H9 (cell line): ENCODE measurements at regions not wholly inside any gene's neighbourhood (a gene's known extent, or its start where the extent isn't known, plus 50 kb on each side); places are given as distances from the start of the nearest gene placed in this dataset.

Experiments
- DNase-seq: peaks from one replicate; pipeline ENCODE4 v3.0.0-alpha.2; 2017
- H2AFZ ChIP-seq: one replicate; pipeline ENCODE4 v1.6.1; 2013; ENCODE audit warnings: mild to moderate bottlenecking, low read length, control low read depth, moderate library complexity
- H2AK5ac ChIP-seq: 2 replicates; pipeline ENCODE4 v1.6.1; 2013; ENCODE audit warnings: low read length, control low read depth, mixed read lengths; ENCODE audit not compliant: insufficient read length
- H2BK120ac ChIP-seq: one replicate; pipeline ENCODE4 v1.6.1; 2013; ENCODE audit warnings: low read depth, mild to moderate bottlenecking, low read length, control low read depth, inconsistent platforms; ENCODE audit not compliant: poor library complexity, severe bottlenecking
- H2BK12ac ChIP-seq: 2 replicates; pipeline ENCODE4 v1.6.1; 2013; ENCODE audit warnings: low read length, control low read depth, mixed read lengths, low read depth; ENCODE audit not compliant: insufficient read length
- H2BK15ac ChIP-seq: 2 replicates; pipeline ENCODE4 v1.6.1; 2013; ENCODE audit warnings: low read depth, low read length, control low read depth
- H2BK20ac ChIP-seq: one replicate; pipeline ENCODE4 v1.6.1; 2013; ENCODE audit warnings: low read depth, mild to moderate bottlenecking, low read length, control low read depth, inconsistent platforms; ENCODE audit not compliant: poor library complexity, severe bottlenecking
- H2BK5ac ChIP-seq: 2 replicates; pipeline ENCODE4 v1.6.1; 2013; ENCODE audit warnings: low read length, control low read depth, mixed read lengths; ENCODE audit not compliant: insufficient read length
- H3K14ac ChIP-seq: 2 replicates; pipeline ENCODE4 v1.6.1; 2013; ENCODE audit warnings: low read length, control low read depth; ENCODE audit not compliant: insufficient read depth
- H3K18ac ChIP-seq: 2 replicates; pipeline ENCODE4 v1.6.1; 2013; ENCODE audit warnings: low read depth, mild to moderate bottlenecking, mixed read lengths, low read length, control low read depth; ENCODE audit not compliant: insufficient read length
- H3K23ac ChIP-seq: 2 replicates; pipeline ENCODE4 v1.6.1; 2013; ENCODE audit warnings: low read length, control low read depth, mixed read lengths, low read depth; ENCODE audit not compliant: insufficient read length
- H3K23me2 ChIP-seq: 2 replicates; pipeline ENCODE4 v1.6.1; 2013; ENCODE audit warnings: low read depth, mild to moderate bottlenecking, mixed read lengths, low read length, control low read depth; ENCODE audit not compliant: insufficient read length, poor library complexity, severe bottlenecking
- H3K27ac ChIP-seq: 2 replicates; pipeline ENCODE4 v1.5.1; 2013; ENCODE audit warnings: low read length, control low read depth, mixed read lengths, low read depth; ENCODE audit not compliant: insufficient read length
- H3K27me3 ChIP-seq: 2 replicates; pipeline ENCODE4 v1.6.1; 2013; ENCODE audit warnings: low read length, control low read depth, inconsistent platforms; ENCODE audit not compliant: insufficient read depth
- H3K4ac ChIP-seq: 2 replicates; pipeline ENCODE4 v1.6.1; 2013; ENCODE audit warnings: low read depth, mild to moderate bottlenecking, control low read depth, inconsistent platforms, low read length, moderate library complexity
- H3K4me1 ChIP-seq: 2 replicates; pipeline ENCODE4 v1.6.1; 2013; ENCODE audit warnings: low read length, control low read depth, inconsistent platforms; ENCODE audit not compliant: insufficient read depth
- H3K4me2 ChIP-seq: 2 replicates; pipeline ENCODE4 v1.6.1; 2013; ENCODE audit warnings: low read length, control low read depth, mixed read lengths; ENCODE audit not compliant: insufficient read length, insufficient read depth
- H3K56ac ChIP-seq: 2 replicates; pipeline ENCODE4 v1.6.1; 2013; ENCODE audit warnings: low read depth, mild to moderate bottlenecking, mixed read lengths, low read length, control low read depth; ENCODE audit not compliant: insufficient read length
- H3K79me1 ChIP-seq: 2 replicates; pipeline ENCODE4 v1.6.1; 2013; ENCODE audit warnings: low read depth, mild to moderate bottlenecking, moderate library complexity, low read length, control low read depth, inconsistent platforms; ENCODE audit not compliant: insufficient read depth, poor library complexity, severe bottlenecking
- H3K79me2 ChIP-seq: 2 replicates; pipeline ENCODE4 v1.6.1; 2013; ENCODE audit warnings: low read length, control low read depth, inconsistent platforms; ENCODE audit not compliant: insufficient read depth
- H3K9ac ChIP-seq: 2 replicates; pipeline ENCODE4 v1.6.1; 2013; ENCODE audit warnings: low read length, control low read depth, mixed read lengths; ENCODE audit not compliant: insufficient read length; ENCODE audit errors: extremely low read depth
- H3K9me3 ChIP-seq: one replicate; pipeline ENCODE4 v1.6.1; 2013; ENCODE audit warnings: low read depth, low read length, inconsistent platforms; ENCODE audit not compliant: control insufficient read depth
- H3T11ph ChIP-seq: one replicate; pipeline ENCODE4 v1.6.1; 2013; ENCODE audit warnings: mild to moderate bottlenecking, low read length, control low read depth, inconsistent platforms
- H4K20me1 ChIP-seq: one replicate; pipeline ENCODE4 v1.6.1; 2013; ENCODE audit not compliant: control insufficient read depth, insufficient read length, insufficient read depth
- H4K5ac ChIP-seq: 2 replicates; pipeline ENCODE4 v1.6.1; 2013; ENCODE audit warnings: low read depth, mild to moderate bottlenecking, mixed read lengths, low read length, control low read depth; ENCODE audit not compliant: insufficient read length
- H4K8ac ChIP-seq: replicated peaks from 2 replicates; pipeline ENCODE4 v1.6.1; 2013; ENCODE audit warnings: low read length, control low read depth, mixed read lengths, low read depth; ENCODE audit not compliant: insufficient read length
- H4K91ac ChIP-seq: 2 replicates; pipeline ENCODE4 v1.6.1; 2013; ENCODE audit warnings: low read depth, mild to moderate bottlenecking, moderate library complexity, mixed read lengths, low read length, control low read depth; ENCODE audit not compliant: insufficient read length
- H3K27ac Mint-ChIP-seq, 3 experiments: 2 replicates in 2 of 3; 3 replicates in 1 of 3; pipeline ENCODE4 v1.8.0; 2020 to 2021; ENCODE audit warnings: mixed read lengths in 3 of 3, mild to moderate bottlenecking in 1 of 3, moderate library complexity in 1 of 3
- H3K27me3 Mint-ChIP-seq: 2 replicates; pipeline ENCODE4 v1.8.0; 2021; ENCODE audit warnings: low read depth, mild to moderate bottlenecking, moderate library complexity, mixed read lengths
- H3K36me3 Mint-ChIP-seq, 3 experiments: 2 replicates in 2 of 3; 3 replicates in 1 of 3; pipeline ENCODE4 v1.8.0; 2020 to 2021; ENCODE audit warnings: low read depth in 3 of 3, mixed read lengths in 3 of 3; ENCODE audit not compliant: insufficient read depth in 1 of 3
- H3K4me1 Mint-ChIP-seq, 2 experiments: 2 replicates each; pipeline ENCODE4 v1.8.0; 2020; ENCODE audit warnings: mixed read lengths in 2 of 2
- H3K4me3 Mint-ChIP-seq, 2 experiments: 2 replicates in 1 of 2; 3 replicates in 1 of 2; pipeline ENCODE4 v1.8.0; 2020 to 2021; ENCODE audit warnings: mild to moderate bottlenecking in 2 of 2, mixed read lengths in 2 of 2, moderate library complexity in 1 of 2
- H3K9me3 Mint-ChIP-seq, 2 experiments: 2 replicates in 1 of 2; 3 replicates in 1 of 2; pipeline ENCODE4 v1.8.0; 2020; ENCODE audit warnings: mild to moderate bottlenecking in 2 of 2, mixed read lengths in 2 of 2, moderate library complexity in 1 of 2
- CTCF ChIP-seq: fragments of 200-600 bp; sonication (generic); conservative IDR thresholded peaks from 3 replicates; pipeline ENCODE4 v1.8.0; 2021; ENCODE audit warnings: antibody characterized with exemption, mild to moderate bottlenecking
- WGBS: extraction: QIAGEN DNeasy Blood & Tissue Kit; methylation state at CpG from one replicate; pipeline ENCODE4 v1.1.7; 2013; ENCODE audit warnings: missing lambda C conversion rate, low lambda C conversion rate, mixed read lengths; ENCODE audit not compliant: insufficient read length; ENCODE audit errors: extremely low coverage; 5-methylcytosine and 5-hydroxymethylcytosine counted together

DNA sequence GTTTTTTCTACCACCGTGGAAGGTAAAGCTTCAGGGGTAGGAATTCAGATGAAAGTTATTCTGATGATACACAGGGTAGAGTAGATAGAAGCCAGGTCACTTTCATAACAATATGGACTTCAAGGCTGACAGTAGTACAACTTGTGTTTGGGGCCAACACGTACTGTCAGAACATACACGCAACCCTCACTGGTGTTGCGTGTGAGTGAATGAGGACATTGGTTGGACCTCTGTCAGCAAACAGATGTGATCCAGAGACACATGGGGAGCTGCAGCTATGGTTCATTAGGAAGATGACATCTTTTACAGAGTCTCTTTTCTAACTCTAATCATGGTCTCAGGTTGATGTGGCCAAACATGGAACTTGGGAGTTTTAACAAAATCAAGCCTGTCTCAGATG lies 70.1 kb upstream of the MOCS2 start:
- no peak overlapping the region for H3K56ac ChIP-seq
- no peak overlapping the region for H3K27ac ChIP-seq
- no peak overlapping the region for H2AFZ ChIP-seq
- H2BK12ac ChIP-seq = no peak overlapping the region
- TF ChIP-seq CTCF = no peak
- Mint-ChIP-seq H3K36me3 (no peaks in the 10 kb centered on the region; a peak in 1 of 7 replicates), H3K4me3 (no peak overlapping the region), H3K27me3 (no peaks in the 10 kb centered on the region), H3K9me3 (peaks cover 0 to 5% of the 10 kb centered on the region in 2 experiments; a peak in 3 of 5 replicates), H3K4me1 (no peaks in the 10 kb centered on the region; a peak in 1 of 4 replicates), H3K27ac (no peak overlapping the region)
- no peaks in the 10 kb centered on the region for H3K4me1 ChIP-seq
- H3K4me2 ChIP-seq = no peak overlapping the region
- no peak overlapping the region for H3K23ac ChIP-seq
- no peak overlapping the region for H2BK5ac ChIP-seq
- no peaks in the 10 kb centered on the region for H3K27me3 ChIP-seq
- no peak overlapping the region for H3T11ph ChIP-seq
- no peak for DNase-seq
- H3K14ac ChIP-seq = no peak overlapping the region
- no peak overlapping the region for H2BK20ac ChIP-seq
- H3K18ac ChIP-seq = no peak overlapping the region
- H4K8ac ChIP-seq = no peak overlapping the region
- H3K79me1 ChIP-seq = no peaks in the 10 kb centered on the region
- H2BK15ac ChIP-seq = no peak overlapping the region
- no CpG with 5 or more reads among the region's 4 CpGs for WGBS
- H3K9me3 ChIP-seq = no peaks in the 10 kb centered on the region
- H4K20me1 ChIP-seq = no peaks in the 10 kb centered on the region
- H4K5ac ChIP-seq = no peak overlapping the region
- H2BK120ac ChIP-seq = no peak overlapping the region
- no peak overlapping the region for H4K91ac ChIP-seq
- no peak overlapping the region for H3K9ac ChIP-seq
- H3K79me2 ChIP-seq = no peaks in the 10 kb centered on the region
- H3K4ac ChIP-seq = no peak overlapping the region
- H2AK5ac ChIP-seq = no peak overlapping the region
- no peaks in the 10 kb centered on the region for H3K23me2 ChIP-seq
